Skeletal muscle tissue (tissue), 3 donors: ENCODE measurements at regions not wholly inside any gene's neighbourhood (a gene's known extent, or its start where the extent isn't known, plus 50 kb on each side); places are given as distances from the start of the nearest gene placed in this dataset.
A peak's percentile ranks its signal among the peaks of the same experiment; 100 is the strongest.

Source experiments
- H3K27ac ChIP-seq: one replicate; pipeline ENCODE4 v1.7.0; 2013; ENCODE audit warnings: mild to moderate bottlenecking, low read depth, low read length, inconsistent platforms
- H3K27me3 ChIP-seq, 3 donors: one replicate each; pipeline ENCODE4 v1.7.0; 2013; ENCODE audit warnings: low read length in 3 of 3; ENCODE audit not compliant: control insufficient read depth in 3 of 3, insufficient read depth in 3 of 3
- H3K36me3 ChIP-seq, 3 donors: one replicate each; pipeline ENCODE4 v1.7.0; 2013; ENCODE audit warnings: low read length in 3 of 3; ENCODE audit not compliant: control insufficient read depth in 3 of 3, insufficient read depth in 3 of 3
- H3K4me1 ChIP-seq, 3 donors: one replicate each; pipeline ENCODE4 v1.7.0; 2013; ENCODE audit warnings: low read length in 3 of 3, mild to moderate bottlenecking in 3 of 3; ENCODE audit not compliant: control insufficient read depth in 3 of 3, insufficient read depth in 3 of 3
- H3K4me3 ChIP-seq, 3 donors: one replicate each; pipeline ENCODE4 v1.7.0; 2013; ENCODE audit warnings: low read length in 3 of 3
- H3K9ac ChIP-seq, 3 donors: one replicate each; pipeline ENCODE4 v1.7.0; 2013; ENCODE audit warnings: low read length in 3 of 3, mild to moderate bottlenecking in 3 of 3, moderate library complexity in 2 of 3, low read depth in 1 of 3
- H3K9me3 ChIP-seq, 3 donors: one replicate each; pipeline ENCODE4 v1.7.0; 2013; ENCODE audit warnings: low read length in 3 of 3; ENCODE audit not compliant: control insufficient read depth in 3 of 3
- donor health status: Osteomylitis.

- H3K36me3 ChIP-seq, result peaks cover 0 to 17% (median 5%) of the 10 kb centered on the region in 3 donors
- H3K4me3 ChIP-seq, result no peak overlapping the region
- H3K4me1 ChIP-seq, result peaks cover 8 to 22% (median 20%) of the 10 kb centered on the region in 3 donors
- no peak overlapping the region for H3K27ac ChIP-seq
- H3K9me3 ChIP-seq, result no peaks in the 10 kb centered on the region
- no peak overlapping the region for H3K9ac ChIP-seq
- H3K27me3 ChIP-seq, result no peaks in the 10 kb centered on the region
These were observed 67.7 kb downstream of the C9orf152 start for GRCh38 chr9:110140276-110140675.

- Histone ChIP-seq H3K27ac (peak overlapping the region; percentile 55), H3K4me3 (no peak overlapping the region), H3K27me3 (no peaks in the 10 kb centered on the region), H3K9ac (no peak overlapping the region), H3K9me3 (no peaks in the 10 kb centered on the region), H3K4me1 (peaks cover 8 to 22% (median 20%) of the 10 kb centered on the region in 3 donors), H3K36me3 (peaks cover 0 to 14% (median 4%) of the 10 kb centered on the region in 3 donors)
These were observed 66.6 kb downstream of the C9orf152 start for GRCh38 chr9:110141227-110141793.

- Histone ChIP-seq H3K27ac (no peak overlapping the region), H3K4me1 (peaks cover 8 to 22% (median 20%) of the 10 kb centered on the region in 3 donors), H3K9ac (no peak overlapping the region), H3K4me3 (no peak overlapping the region), H3K27me3 (no peaks in the 10 kb centered on the region), H3K36me3 (peaks cover 0 to 10% (median 0%) of the 10 kb centered on the region in 3 donors), H3K9me3 (no peaks in the 10 kb centered on the region)
These were observed 65.7 kb downstream of the C9orf152 start for GRCh38 chr9:110142253-110142652.

GRCh38 chr9:110142868-110143481 lies 65.0 kb downstream of the C9orf152 start:
- H3K9ac ChIP-seq, result no peak overlapping the region
- H3K27me3 ChIP-seq, result no peaks in the 10 kb centered on the region
- no peaks in the 10 kb centered on the region for H3K9me3 ChIP-seq
- H3K36me3 ChIP-seq, result peaks cover 0 to 6% (median 0%) of the 10 kb centered on the region in 3 donors
- H3K4me1 ChIP-seq, result peaks cover 8 to 22% (median 20%) of the 10 kb centered on the region in 3 donors
- H3K4me3 ChIP-seq, result no peak overlapping the region
- no peak overlapping the region for H3K27ac ChIP-seq

DNA sequence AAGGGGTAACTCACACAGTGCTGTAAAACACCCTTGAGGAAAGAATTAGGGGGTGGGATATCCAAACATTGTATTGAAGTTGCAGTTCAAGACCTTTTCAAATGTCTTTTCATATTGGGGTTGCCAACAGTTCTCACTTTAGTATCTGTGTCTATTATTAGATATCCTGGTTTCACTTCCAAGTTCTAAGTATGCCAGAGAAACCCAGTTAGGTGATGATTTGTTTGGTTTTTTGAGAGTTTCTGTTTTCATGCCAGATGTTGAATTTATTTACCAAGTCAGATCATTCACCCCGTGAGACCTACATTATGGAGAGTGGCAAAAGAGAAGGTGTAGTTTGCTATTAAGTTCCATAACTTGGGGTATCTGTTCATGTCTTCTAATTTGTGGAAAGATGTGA lies 64.5 kb downstream of the C9orf152 start:
- no peak overlapping the region for H3K4me3 ChIP-seq
- peaks cover 8 to 25% (median 20%) of the 10 kb centered on the region in 3 donors for H3K4me1 ChIP-seq
- no peak overlapping the region for H3K9ac ChIP-seq
- H3K36me3 ChIP-seq, result peaks cover 0 to 4% (median 0%) of the 10 kb centered on the region in 3 donors
- H3K27me3 ChIP-seq, result no peaks in the 10 kb centered on the region
- H3K27ac ChIP-seq, result no peak overlapping the region
- no peaks in the 10 kb centered on the region for H3K9me3 ChIP-seq

- Histone ChIP-seq H3K4me3 (no peak overlapping the region), H3K27ac (no peak overlapping the region), H3K4me1 (peaks cover 11 to 29% (median 23%) of the 10 kb centered on the region in 3 donors), H3K36me3 (peaks cover 0 to under 1% (median 0%) of the 10 kb centered on the region in 3 donors), H3K9me3 (no peaks in the 10 kb centered on the region), H3K27me3 (no peaks in the 10 kb centered on the region), H3K9ac (no peak overlapping the region)
These were observed 63.9 kb downstream of the C9orf152 start for GRCh38 chr9:110143950-110144545.

DNA sequence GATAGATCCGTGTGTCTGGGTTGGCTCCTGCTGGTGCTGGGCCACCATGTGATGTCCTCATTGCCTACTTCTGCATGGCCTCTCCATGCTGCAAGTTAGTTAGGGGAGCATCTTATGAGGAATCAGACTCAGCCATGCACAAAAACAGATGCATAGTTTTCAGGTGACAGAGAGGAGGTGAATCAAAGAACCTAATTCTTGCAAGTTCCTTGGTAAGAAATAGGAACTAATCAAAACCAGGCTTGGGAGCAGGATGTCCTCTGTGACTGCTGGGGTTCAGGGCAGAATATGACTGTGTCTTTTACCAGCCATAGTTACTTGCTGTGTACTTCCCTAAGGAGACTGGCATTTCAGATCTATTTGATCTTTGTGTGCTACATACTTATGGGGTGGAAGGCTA lies 61.6 kb downstream of the C9orf152 start:
- Histone ChIP-seq H3K36me3 (no peaks in the 10 kb centered on the region), H3K27me3 (no peaks in the 10 kb centered on the region), H3K9me3 (no peaks in the 10 kb centered on the region), H3K27ac (no peak overlapping the region), H3K4me3 (no peak overlapping the region), H3K9ac (no peak overlapping the region), H3K4me1 (peaks cover 10 to 26% (median 22%) of the 10 kb centered on the region in 3 donors)

- Histone ChIP-seq H3K9ac (peak overlapping the region in 1 of 3 donors; percentile 36), H3K36me3 (no peaks in the 10 kb centered on the region), H3K4me3 (no peak overlapping the region), H3K4me1 (peaks cover 7 to 22% (median 19%) of the 10 kb centered on the region in 3 donors), H3K27ac (no peak overlapping the region), H3K9me3 (no peaks in the 10 kb centered on the region), H3K27me3 (no peaks in the 10 kb centered on the region)
These were observed 59.6 kb downstream of the C9orf152 start for GRCh38 chr9:110148384-110148783.

DNA sequence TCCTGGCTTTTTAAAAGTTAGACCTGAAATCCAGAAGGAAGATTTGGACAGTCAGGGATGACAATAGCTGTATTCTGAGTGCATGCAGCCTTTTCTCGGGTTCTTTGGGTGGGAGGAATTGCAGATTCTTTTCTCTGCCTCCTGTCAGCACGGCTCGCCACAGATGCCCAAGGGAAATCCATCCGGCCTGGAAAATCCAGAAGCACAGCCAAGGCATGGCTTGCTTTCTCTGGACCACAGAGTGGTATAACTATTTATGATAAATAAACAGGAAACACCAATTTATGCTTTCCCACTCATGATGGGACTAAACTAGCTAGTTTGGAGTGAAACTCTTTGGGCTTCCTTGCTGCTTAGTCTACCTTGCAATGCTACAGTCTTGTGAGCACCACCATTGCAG lies 59.1 kb downstream of the C9orf152 start:
- Histone ChIP-seq H3K4me1 (peaks cover 7 to 17% (median 14%) of the 10 kb centered on the region in 3 donors), H3K36me3 (no peaks in the 10 kb centered on the region), H3K27ac (no peak overlapping the region), H3K9ac (no peak overlapping the region), H3K9me3 (no peaks in the 10 kb centered on the region), H3K4me3 (no peak overlapping the region), H3K27me3 (no peaks in the 10 kb centered on the region)
